ENCODE measurements at regions not wholly inside any gene's neighbourhood (a gene's known extent, or its start where the extent isn't known, plus 50 kb on each side); places are given as distances from the start of the nearest gene placed in this dataset.
A peak's percentile ranks its signal among the peaks of the same experiment; 100 is the strongest.

GRCh38 chr10:28060031-28060607 is 61.2 kb upstream of the ODAD2 start:
- Histone ChIP-seq H3K4me1 (ENCODE audit: control insufficient read depth in 4 of 4, insufficient read depth in 4 of 4, low read length in 3 of 4) (no peaks in the 10 kb centered on the region), H3K27ac (ENCODE audit: low read depth in 1 of 2, low read length in 2 of 2) (no peak overlapping the region), H3K27me3 (ENCODE audit: control insufficient read depth in 4 of 4, insufficient read depth in 4 of 4, low read length in 3 of 4) (no peaks in the 10 kb centered on the region), H3K4me3 (ENCODE audit: low read depth in 1 of 3, low read length in 3 of 3) (no peak overlapping the region), H3K9ac (ENCODE audit: low read depth in 1 of 2, low read length in 2 of 2) (no peak overlapping the region), H3K9me3 (ENCODE audit: control insufficient read depth in 4 of 4, low read length in 3 of 4) (no peaks in the 10 kb centered on the region), H3K36me3 (ENCODE audit: control insufficient read depth in 4 of 4, insufficient read depth in 3 of 4, low read depth in 1 of 4, low read length in 3 of 4) (no peaks in the 10 kb centered on the region)
- DNase-seq (ENCODE audit: low spot score) = no peak
- WGBS = 87% methylated on average over 5 of the region's 5 CpGs
- no peak for TF ChIP-seq CTCF (IDR thresholded peaks at IDR 0.05; ENCODE audit: low read depth, low read length, missing input control)
- no peak for TF ChIP-seq FOXA2 (IDR thresholded peaks at IDR 0.05)
- TF ChIP-seq REST (IDR thresholded peaks at IDR 0.05) = no peak
- TF ChIP-seq RAD21 (IDR thresholded peaks at IDR 0.05) = no peak
- TF ChIP-seq GABPA (IDR thresholded peaks at IDR 0.05 in 1 of 2, conservative IDR thresholded peaks at IDR 0.05 in 1 of 2) = no peak
- no peak for TF ChIP-seq FOXA1 (IDR thresholded peaks at IDR 0.05)
- TF ChIP-seq TAF1 (conservative IDR thresholded peaks at IDR 0.05) = no peak

DNA sequence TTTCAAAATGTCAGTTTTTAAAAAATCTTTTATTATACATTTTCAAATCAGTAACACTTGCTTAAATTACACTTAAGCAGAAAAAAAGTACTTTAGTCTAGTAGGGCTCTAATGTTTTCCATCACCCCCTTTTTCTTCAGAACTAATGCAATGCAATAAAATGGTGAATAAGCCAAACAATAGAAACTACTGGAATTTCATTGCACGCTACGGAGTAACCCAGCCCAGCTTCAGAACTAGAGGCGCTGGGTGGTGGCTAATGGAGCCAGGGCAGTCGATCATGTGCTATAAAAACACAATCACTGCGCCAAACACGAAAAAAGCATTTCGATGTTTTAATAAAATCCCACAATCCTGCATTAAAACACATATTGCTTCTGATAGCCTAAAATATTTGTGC is 59.9 kb upstream of the ODAD2 start:
- no peaks in the 10 kb centered on the region for H3K36me3 ChIP-seq (ENCODE audit: control insufficient read depth in 4 of 4, insufficient read depth in 3 of 4, low read depth in 1 of 4, low read length in 3 of 4)
- no peaks in the 10 kb centered on the region for H3K9me3 ChIP-seq (ENCODE audit: control insufficient read depth in 4 of 4, low read length in 3 of 4)
- 98% methylated on average over 7 of the region's 7 CpGs for WGBS
- H3K27ac ChIP-seq (ENCODE audit: low read depth in 1 of 2, low read length in 2 of 2) = no peak overlapping the region
- no peak for DNase-seq (ENCODE audit: low spot score)
- no peaks in the 10 kb centered on the region for H3K27me3 ChIP-seq (ENCODE audit: control insufficient read depth in 4 of 4, insufficient read depth in 4 of 4, low read length in 3 of 4)
- H3K4me1 ChIP-seq (ENCODE audit: control insufficient read depth in 4 of 4, insufficient read depth in 4 of 4, low read length in 3 of 4) = no peaks in the 10 kb centered on the region
- H3K4me3 ChIP-seq (ENCODE audit: low read depth in 1 of 3, low read length in 3 of 3) = no peak overlapping the region
- TF ChIP-seq SP1 (IDR thresholded peaks at IDR 0.05) (no peak), HNF4G (IDR thresholded peaks at IDR 0.05) (no peak), FOXA2 (IDR thresholded peaks at IDR 0.05) (no peak)
- no peak overlapping the region for H3K9ac ChIP-seq (ENCODE audit: low read depth in 1 of 2, low read length in 2 of 2)

GRCh38 chr10:28054228-28054860 is 55.5 kb upstream of the ODAD2 start:
- Histone ChIP-seq H3K36me3 (ENCODE audit: control insufficient read depth in 4 of 4, insufficient read depth in 3 of 4, low read depth in 1 of 4, low read length in 3 of 4) (no peaks in the 10 kb centered on the region), H3K4me3 (ENCODE audit: low read depth in 1 of 3, low read length in 3 of 3) (no peak overlapping the region), H3K9me3 (ENCODE audit: control insufficient read depth in 4 of 4, low read length in 3 of 4) (no peaks in the 10 kb centered on the region), H3K4me1 (ENCODE audit: control insufficient read depth in 4 of 4, insufficient read depth in 4 of 4, low read length in 3 of 4) (no peaks in the 10 kb centered on the region), H3K27me3 (ENCODE audit: control insufficient read depth in 4 of 4, insufficient read depth in 4 of 4, low read length in 3 of 4) (no peaks in the 10 kb centered on the region), H3K9ac (ENCODE audit: low read depth in 1 of 2, low read length in 2 of 2) (no peak overlapping the region), H3K27ac (ENCODE audit: low read depth in 1 of 2, low read length in 2 of 2) (no peak overlapping the region)
- TF ChIP-seq, protein P1, sequence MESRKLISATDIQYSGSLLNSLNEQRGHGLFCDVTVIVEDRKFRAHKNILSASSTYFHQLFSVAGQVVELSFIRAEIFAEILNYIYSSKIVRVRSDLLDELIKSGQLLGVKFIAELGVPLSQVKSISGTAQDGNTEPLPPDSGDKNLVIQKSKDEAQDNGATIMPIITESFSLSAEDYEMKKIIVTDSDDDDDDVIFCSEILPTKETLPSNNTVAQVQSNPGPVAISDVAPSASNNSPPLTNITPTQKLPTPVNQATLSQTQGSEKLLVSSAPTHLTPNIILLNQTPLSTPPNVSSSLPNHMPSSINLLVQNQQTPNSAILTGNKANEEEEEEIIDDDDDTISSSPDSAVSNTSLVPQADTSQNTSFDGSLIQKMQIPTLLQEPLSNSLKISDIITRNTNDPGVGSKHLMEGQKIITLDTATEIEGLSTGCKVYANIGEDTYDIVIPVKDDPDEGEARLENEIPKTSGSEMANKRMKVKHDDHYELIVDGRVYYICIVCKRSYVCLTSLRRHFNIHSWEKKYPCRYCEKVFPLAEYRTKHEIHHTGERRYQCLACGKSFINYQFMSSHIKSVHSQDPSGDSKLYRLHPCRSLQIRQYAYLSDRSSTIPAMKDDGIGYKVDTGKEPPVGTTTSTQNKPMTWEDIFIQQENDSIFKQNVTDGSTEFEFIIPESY (IDR thresholded peaks at IDR 0.05) = no peak
- peak in 1 of 2 donors; percentile 40 for TF ChIP-seq JUND (IDR thresholded peaks at IDR 0.05)
- 96% methylated on average over 5 of the region's 5 CpGs for WGBS
- no peak for DNase-seq (ENCODE audit: low spot score)

All from liver (tissue), 8 donors.